ENCODE measurements at regions not wholly inside any gene's neighbourhood (a gene's known extent, or its start where the extent isn't known, plus 50 kb on each side); places are given as distances from the start of the nearest gene placed in this dataset.
"Not testable (repeated sequence)": the region's sequence is repeated elsewhere in the genome, so short reads cannot be mapped to it uniquely, and the experiment has no call there.

GRCh38 chr7:16318989-16319915 lies 102.1 kb downstream of the CRPPA start:
- DNase-seq: no peak

GRCh38 chr7:16318463-16318862 lies 102.9 kb downstream of the CRPPA start:
- DNase-seq: no peak

- DNase-seq: no peak
Measured at GRCh38 chr7:16317406-16317805, 103.9 kb downstream of the CRPPA start.

GRCh38 chr7:16315280-16315679 lies 106.1 kb downstream of the CRPPA start:
- no peak for DNase-seq

DNA sequence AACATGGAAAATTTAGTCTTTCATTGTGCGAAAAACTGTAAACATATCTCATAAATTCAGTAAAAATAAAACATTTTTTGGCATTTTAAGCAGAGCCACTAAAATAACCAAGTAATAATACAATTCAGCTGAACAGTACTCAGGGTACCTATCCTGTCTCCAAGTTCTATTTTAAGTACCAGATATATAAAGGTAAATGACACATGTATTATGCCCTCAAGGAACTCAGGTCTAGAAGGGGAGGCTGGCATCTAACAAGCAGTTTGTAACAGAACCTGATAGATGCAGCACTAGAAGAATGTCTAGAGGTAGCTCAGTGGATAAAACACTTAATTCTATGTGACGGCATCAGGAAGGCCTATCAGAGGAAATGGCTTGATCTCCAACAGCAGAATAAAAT lies 112.2 kb downstream of the CRPPA start:
- DNase-seq: no peak

DNA sequence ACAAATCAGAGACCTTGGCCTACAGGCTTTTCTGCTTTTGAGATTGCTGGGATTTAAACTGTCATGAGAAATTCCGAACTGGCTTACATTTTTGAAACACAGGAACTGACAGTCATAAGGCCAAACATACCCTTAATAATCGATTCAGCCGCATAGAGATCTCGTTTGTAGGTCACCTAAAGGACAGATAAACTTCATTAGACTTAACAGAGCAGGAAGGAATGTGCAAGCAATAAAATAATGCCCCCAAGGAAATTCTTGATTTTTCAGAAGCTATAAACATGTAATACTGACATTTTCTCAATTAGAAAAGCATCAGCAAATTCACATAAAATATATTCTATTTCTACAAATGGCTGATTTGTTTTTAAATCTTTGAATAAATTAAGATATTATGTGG lies 120.0 kb downstream of the CRPPA start:
- DNase-seq: no peak

DNA sequence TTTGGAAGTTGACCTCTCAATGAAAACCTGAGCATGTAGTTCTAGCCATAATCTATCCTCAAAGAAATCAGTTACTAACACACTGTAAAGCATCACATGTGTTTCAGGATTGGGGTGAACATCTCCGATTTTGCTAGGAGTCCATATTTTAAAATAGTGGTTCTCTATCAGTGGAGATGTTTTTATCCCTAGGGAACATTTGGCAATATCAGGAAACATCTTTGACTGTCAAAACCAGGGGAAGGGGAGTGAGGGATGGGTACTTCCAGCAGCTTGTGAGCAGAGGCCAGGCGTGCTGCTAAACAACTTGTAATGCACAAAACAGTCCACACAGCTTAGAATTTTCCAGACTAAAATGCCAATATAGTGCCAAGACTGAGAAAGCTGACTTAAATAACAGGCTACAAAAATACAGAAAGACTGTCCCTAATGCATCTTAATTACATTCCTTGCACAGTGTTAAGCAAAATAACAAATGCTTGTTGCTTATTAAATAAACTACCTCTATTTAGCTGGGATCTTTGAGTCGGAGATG lies 120.9 kb downstream of the CRPPA start:
- no peak for DNase-seq

- DNase-seq: no peak
Measured at GRCh38 chr7:16299853-16300252, 121.5 kb downstream of the CRPPA start.

DNA sequence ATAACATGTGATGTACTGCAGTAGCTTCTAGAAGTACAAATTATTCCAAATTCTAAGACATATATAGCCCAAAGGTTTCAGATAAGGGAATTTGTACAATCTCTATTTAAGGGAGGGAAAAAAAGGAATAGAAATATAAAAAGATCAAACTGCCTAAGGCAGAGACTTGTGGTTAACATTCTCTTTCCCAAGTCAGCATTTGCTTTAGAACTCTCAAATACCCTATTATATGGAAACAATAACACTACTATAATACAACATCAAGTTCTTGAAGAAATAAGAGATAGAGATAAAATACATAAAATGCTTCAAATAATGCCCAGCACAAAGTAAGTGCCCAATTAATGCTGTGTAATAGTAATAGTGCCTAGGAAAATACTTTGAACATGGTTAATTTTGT lies 123.1 kb downstream of the CRPPA start:
- DNase-seq: no peak

- DNase-seq: no peak
Measured at GRCh38 chr7:16295558-16295957, 125.8 kb downstream of the CRPPA start.

GRCh38 chr7:16293669-16294425 lies 127.5 kb downstream of the CRPPA start:
- DNase-seq: no peak

DNA sequence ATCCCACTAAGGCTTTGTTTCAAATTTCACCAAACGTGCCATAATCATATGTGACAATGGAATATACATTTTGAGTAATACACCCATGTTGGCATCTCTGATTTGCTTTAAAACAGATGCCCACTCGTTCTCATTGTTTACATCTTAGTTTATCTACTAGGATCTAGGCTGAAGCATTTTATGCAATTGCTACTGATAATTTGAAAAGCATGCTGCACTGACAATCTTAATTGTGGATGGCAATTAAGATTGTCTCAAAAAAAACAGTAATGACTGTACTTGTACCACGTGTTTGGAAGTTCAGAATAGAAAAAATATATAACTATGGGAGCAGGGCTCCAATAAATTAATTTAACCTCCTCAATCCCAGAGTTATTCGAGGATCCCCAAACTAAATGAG lies 136.8 kb downstream of the CRPPA start:
- DNase-seq: no peak

DNA sequence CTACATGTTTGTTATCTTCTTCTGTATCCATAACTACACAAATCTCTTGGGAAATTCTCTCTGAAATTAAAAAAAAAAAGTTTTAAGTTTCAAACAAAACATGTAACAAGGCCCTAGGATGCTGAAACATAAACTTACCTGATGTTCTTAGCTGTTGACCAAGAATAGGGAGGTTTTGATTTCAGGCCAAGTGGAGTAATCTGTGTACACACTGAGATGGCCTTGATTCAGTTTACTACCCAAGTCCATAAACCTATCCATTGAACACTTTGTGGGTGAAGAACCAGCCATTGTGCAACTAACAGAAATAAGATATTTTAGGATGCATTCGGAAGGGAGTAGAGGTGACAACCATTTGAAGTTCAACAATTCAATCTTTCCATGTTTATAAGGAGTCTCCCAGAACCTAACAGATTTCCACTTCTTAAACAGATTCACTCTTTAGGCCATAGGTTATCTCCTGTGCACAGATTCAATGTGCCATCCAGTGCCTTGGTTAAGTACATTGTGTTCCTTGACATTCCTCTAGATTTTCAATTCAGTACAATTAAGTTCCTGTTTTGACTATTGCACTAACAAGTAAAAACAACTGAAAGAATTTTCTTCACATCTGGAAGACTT lies 143.1 kb downstream of the CRPPA start:
- DNase-seq: no peak

DNA sequence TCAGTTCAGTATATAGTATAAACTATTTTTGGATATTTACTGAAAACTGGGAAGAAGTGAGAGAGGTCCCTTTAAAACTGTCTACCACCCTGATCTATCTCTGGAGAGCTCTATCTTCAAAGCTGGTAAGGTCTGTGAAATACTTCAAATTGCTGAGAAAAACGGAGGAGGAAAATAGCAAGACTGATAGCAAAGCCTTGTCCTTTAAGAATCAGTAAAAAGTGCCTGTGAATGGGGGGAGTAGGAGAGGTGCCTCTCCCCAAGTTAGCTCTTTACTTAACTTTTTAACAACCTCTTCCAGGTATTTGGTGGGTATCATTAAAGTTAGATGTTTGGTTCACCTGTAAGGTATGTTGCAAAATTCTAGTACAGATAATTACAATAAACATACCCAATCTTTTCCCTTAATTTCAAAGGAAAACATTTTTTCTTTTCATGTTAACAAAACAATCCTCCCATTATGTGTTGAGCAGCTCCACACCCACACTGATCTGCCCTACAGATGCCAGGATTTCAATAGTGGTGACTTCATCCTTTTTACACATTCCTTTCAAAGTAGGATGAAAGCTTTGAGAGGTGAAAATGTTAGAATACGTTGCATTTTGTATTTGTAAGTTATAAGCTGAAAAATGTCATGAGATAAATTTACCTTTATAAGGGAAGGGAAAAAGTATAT lies 149.2 kb downstream of the CRPPA start:
- DNase-seq: no peak

DNA sequence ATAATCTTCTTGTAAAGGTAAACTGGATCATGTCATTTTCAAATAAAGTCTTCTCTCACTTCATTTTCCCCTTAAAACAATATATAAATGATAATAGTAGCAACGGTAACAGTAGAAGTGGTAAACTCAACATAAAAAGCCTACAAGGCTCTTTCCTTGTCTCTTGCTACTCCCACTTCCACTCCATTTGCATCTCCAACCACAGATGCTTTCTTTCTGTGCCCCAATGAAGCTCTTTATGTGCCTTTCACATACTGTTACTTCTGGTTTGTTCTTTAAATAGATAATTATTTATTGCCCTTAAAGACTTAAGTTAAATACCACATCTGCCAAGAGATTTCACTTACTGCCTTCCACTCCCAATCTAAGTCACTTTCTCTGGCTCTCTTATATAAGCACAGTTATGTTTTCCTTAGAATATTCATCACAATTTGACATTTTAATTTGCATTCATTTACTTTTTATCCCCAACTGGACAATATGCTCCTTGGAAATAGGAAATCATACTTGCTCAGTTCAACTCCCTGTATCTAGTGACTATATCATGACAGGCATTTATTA lies 149.9 kb downstream of the CRPPA start:
- no peak for DNase-seq

DNA sequence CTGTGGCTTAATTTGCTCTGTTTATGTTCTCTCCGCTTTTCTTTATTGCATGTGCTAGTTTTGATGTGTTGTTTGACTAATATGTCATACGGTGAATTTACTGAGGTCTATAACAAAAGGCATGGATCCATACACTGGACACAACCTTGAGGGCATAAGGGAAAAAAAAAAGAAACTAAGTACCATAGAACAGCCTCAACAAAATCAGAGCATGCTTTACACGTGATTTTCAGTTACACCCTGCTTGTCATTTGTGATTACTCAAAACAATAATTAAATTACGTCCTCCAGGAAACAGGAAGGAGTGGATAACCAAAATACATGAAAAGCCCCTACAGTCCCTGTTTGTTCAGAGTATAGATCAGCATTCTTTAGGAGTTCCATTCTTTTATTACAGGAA lies 150.5 kb downstream of the CRPPA start:
- no peak for DNase-seq

DNA sequence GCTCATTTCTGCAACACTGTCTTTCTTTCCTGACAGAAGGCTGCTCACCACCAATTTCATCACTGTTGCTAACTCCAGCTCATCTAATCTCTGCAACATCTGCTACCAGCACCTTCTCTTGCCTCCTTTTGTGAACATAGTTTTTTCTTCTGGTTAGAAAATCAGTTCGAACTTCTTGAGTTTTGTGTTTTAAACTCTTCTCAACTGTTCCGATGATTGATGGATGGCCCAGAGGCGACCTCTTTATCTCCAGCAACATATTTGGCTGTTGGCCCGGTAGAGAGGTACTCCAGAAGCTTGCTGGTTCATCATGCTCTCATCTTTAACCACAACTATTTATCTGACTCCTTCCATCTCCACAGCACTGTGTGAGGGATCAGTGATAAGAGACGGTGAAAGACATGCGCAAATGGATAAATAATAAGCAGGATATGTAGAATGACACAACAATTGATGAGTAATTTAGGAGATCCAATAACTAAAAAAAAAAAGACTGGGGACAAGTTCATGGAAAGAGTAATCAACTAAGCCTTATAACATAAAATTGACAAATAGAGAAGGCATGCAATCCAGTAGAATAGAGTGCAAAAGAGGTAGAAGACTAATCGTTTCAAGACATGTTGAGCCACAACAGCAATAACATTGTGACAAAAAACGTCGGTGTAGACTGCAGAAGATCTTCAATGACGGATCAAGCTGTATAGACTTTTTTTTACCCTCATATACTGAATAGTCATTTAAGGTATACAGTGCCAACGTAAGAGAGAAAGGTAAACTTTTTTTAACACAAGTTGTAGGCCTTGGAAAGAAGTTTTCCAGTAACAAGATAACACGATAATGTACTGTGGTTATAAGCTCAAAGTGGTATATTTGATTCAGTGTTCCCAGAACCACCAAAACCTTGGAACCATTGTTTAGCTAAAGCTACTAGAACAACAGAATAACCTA lies 152.2 kb downstream of the CRPPA start:
- no peak for DNase-seq

DNA sequence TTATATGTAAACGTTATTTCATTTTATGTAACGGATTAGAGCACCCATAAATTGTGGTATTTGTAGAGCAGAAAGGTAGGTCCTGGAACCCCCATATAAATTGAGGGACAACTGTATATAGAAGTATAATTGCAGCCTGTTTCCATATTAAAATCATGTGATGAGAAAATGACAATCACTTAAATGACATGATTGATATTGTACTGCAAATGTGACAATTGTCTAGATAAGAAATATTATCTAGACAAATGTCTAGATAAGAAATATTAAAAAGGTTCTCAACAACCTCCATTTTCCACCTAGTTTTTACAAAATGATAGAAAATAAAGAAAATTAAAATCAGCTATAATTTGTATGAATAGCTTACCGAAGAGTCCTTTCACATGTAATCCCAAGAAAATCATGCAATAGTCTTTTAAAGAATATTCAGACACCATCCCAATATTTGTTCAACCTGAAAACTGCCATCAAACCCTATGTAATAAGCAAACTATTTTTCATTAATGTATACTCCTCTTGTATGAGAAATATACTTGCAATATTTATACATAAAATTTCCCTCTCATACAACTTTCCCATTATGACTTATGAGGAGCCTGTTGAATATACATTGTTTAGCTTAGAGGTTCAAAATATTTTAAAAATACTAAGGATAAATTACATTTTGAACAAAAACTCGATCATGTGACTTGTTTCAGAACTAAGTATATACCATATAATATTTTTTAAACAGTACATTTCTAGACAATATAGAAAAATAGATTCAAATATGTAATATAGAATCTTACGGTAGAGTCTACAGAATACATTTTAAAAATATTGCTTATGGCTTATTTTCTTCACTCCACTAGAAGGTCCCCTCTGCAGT lies 153.2 kb downstream of the CRPPA start:
- no peak for DNase-seq

GRCh38 chr7:16266877-16267276 lies 154.5 kb downstream of the CRPPA start:
- DNase-seq: no peak

- DNase-seq: not testable (repeated sequence)
Measured at GRCh38 chr7:16266470-16266869, 154.9 kb downstream of the CRPPA start.
